ENCODE measurements at regions not wholly inside any gene's neighbourhood (a gene's known extent, or its start where the extent isn't known, plus 50 kb on each side); places are given as distances from the start of the nearest gene placed in this dataset.

GRCh38 chr9:127561491-127562278, 50.4 kb upstream of the STXBP1 start (continued):
- TF ChIP-seq ZNF592 (IDR thresholded peaks at IDR 0.05) = no peak
- TF ChIP-seq ELF1 (tag; IDR thresholded peaks at IDR 0.05) = no peak
- no peak for TF ChIP-seq RFX1 (IDR thresholded peaks at IDR 0.05)
- TF ChIP-seq PHB2 (IDR thresholded peaks at IDR 0.05; ENCODE audit: low read depth) = no peak
- TF ChIP-seq MLX (CRISPR knock-in tag; conservative IDR thresholded peaks at IDR 0.05) = no peak
- TF ChIP-seq ZKSCAN1 (IDR thresholded peaks at IDR 0.05; ENCODE audit: low read depth, low read length) = no peak
- TF ChIP-seq AFF4 (CRISPR knock-in tag; IDR thresholded peaks at IDR 0.05) = no peak
- TF ChIP-seq USF2 (CRISPR knock-in tag; IDR thresholded peaks at IDR 0.05) = no peak
- TF ChIP-seq BRCA1 (IDR thresholded peaks at IDR 0.05) = no peak
- no peak for TF ChIP-seq BRCA1 (CRISPR knock-in tag; IDR thresholded peaks at IDR 0.05)
- no peak for TF ChIP-seq ESRRB (CRISPR knock-in tag; IDR thresholded peaks at IDR 0.05; ENCODE audit: borderline replicate concordance)
- peak; percentile 98 for TF ChIP-seq FOSL1 (tag; conservative IDR thresholded peaks at IDR 0.05)
- 0 out of 2 replicates have a peak, but pooled peaks have one; percentile 29 for TF ChIP-seq ZBTB1 (CRISPR knock-in tag; IDR thresholded peaks at IDR 0.05; ENCODE audit: borderline replicate concordance, low read depth)
- TF ChIP-seq CHAMP1 (IDR thresholded peaks at IDR 0.05) = no peak
- TF ChIP-seq ZNF511 (CRISPR knock-in tag; IDR thresholded peaks at IDR 0.05) = no peak
